ENCODE measurements at regions not wholly inside any gene's neighbourhood (a gene's known extent, or its start where the extent isn't known, plus 50 kb on each side); places are given as distances from the start of the nearest gene placed in this dataset.
"Not testable (repeated sequence)": the region's sequence is repeated elsewhere in the genome, so short reads cannot be mapped to it uniquely, and the experiment has no call there.

DNA sequence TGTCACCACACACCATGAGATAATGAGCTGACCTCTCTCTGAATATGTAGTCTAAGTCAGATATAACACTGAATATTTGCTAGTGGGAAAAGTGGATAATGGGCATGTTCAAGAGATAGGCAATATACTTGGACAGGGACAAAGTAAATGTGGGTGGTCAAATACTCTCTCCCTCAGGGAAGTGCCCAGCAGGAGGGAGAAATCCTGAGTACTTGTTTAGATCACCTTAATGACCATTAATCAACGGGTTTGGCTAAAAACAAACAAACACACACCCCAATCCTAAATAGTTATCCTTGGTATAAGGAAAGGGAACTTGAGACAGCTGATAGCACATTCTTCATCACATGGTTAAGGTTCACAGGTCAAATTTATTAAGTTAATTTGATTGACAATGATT, 933.5 kb downstream of the C4orf33 start:
- Histone ChIP-seq H3K4me1 (ENCODE audit: control insufficient read depth, insufficient read depth, low read length) (peaks cover 38% of the 10 kb centered on the region), H3K9ac (ENCODE audit: low read depth, low read length) (no peak overlapping the region), H3K4me3 (ENCODE audit: low read depth, low read length) (no peak overlapping the region), H3K27me3 (ENCODE audit: control insufficient read depth, insufficient read depth, low read length) (no peaks in the 10 kb centered on the region), H3K9me3 (ENCODE audit: control insufficient read depth, insufficient read depth, low read length) (no peaks in the 10 kb centered on the region), H3K36me3 (ENCODE audit: control insufficient read depth, insufficient read depth, low read length) (no peaks in the 10 kb centered on the region)

DNA sequence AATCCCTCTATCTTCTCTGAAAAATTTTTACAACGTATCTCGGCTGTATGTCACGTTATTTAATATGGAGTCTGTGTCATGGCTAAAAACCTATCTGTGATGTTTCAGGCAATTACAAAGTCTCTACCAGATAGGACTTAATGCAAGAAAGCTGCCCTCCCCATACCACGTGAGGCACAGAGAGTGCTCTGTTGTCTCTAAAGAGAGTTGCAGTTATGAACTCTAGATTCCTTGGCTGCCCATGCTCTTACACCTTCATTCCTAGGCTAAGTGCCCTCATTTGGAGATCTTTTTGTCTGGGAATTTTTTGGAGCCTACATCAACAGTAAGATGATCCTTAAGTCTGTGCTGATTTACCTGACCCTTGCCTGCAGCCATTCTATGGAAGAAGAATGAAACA, 935.9 kb downstream of the C4orf33 start:
- Histone ChIP-seq H3K9me3 (ENCODE audit: control insufficient read depth, insufficient read depth, low read length) (no peaks in the 10 kb centered on the region), H3K9ac (ENCODE audit: low read depth, low read length) (no peak overlapping the region), H3K4me1 (ENCODE audit: control insufficient read depth, insufficient read depth, low read length) (peaks cover 25% of the 10 kb centered on the region), H3K36me3 (ENCODE audit: control insufficient read depth, insufficient read depth, low read length) (no peaks in the 10 kb centered on the region), H3K4me3 (ENCODE audit: low read depth, low read length) (no peak overlapping the region), H3K27me3 (ENCODE audit: control insufficient read depth, insufficient read depth, low read length) (no peaks in the 10 kb centered on the region)

DNA sequence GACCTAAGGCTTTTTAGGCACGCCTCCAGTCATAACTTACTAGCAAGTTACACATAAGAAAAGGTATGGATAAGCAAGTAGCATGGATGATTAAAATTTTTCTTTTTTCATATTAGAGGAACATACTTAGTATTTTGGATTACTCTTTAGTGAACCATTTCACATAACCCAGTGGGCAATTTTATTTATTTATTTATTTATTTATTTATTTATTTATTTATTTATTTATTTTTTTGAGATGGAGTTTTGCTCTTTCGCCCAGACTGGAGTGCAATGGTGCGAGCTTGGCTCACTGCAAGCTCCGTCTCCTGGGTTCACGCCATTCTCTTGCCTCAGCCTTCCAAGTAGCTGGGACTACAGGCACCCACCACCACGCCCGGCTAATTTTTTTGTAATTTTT, 937.7 kb downstream of the C4orf33 start:
- H3K27me3 ChIP-seq (ENCODE audit: control insufficient read depth, insufficient read depth, low read length); H3K9ac ChIP-seq (ENCODE audit: low read depth, low read length); H3K36me3 ChIP-seq (ENCODE audit: control insufficient read depth, insufficient read depth, low read length); H3K9me3 ChIP-seq (ENCODE audit: control insufficient read depth, insufficient read depth, low read length); H3K4me3 ChIP-seq (ENCODE audit: low read depth, low read length): not testable (repeated sequence)
- H3K4me1 ChIP-seq (ENCODE audit: control insufficient read depth, insufficient read depth, low read length): peaks cover 13% of the 10 kb centered on the region

DNA sequence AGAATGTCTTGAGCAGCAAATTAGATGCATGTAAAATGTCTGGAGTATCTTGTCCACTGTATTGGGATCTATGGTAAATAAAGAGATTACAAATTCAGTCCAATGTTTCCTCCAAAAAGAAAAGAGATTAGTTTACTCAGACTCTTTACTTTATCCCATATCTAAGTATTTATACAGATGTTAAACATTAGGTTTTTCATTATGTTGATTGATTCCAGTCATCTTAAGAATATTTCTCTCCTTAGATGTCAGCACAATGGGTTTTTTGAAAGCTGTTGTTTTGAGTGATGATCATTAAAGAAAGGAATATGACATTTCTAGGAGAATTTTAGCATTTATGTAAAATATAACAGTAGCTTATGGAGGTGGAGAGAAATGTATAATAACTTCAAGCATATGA, 938.9 kb downstream of the C4orf33 start:
- H3K36me3 ChIP-seq (ENCODE audit: control insufficient read depth, insufficient read depth, low read length): no peaks in the 10 kb centered on the region
- H3K9me3 ChIP-seq (ENCODE audit: control insufficient read depth, insufficient read depth, low read length): no peaks in the 10 kb centered on the region
- H3K9ac ChIP-seq (ENCODE audit: low read depth, low read length): no peak overlapping the region
- H3K4me1 ChIP-seq (ENCODE audit: control insufficient read depth, insufficient read depth, low read length): peaks cover 6% of the 10 kb centered on the region
- H3K4me3 ChIP-seq (ENCODE audit: low read depth, low read length): no peak overlapping the region
- no peaks in the 10 kb centered on the region for H3K27me3 ChIP-seq (ENCODE audit: control insufficient read depth, insufficient read depth, low read length)

DNA sequence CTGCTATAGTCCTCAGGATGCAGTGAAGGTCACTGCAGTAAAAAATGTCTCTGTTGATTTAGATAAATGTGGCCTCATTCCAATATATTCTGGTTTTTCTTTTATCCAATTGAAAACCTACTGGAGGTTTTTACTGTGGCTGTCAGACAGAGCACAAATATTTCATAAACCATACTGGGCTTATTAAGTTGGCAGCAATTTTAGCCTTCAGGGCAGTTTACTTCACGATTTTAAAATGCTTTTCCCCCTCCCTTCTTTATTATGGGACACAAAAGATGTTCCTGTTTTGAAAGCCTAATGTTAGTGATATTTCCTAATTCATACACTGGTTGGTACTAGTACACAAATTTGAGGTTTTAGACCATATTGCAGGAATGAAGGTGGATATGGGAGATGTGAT, 939.4 kb downstream of the C4orf33 start:
- peaks cover 3% of the 10 kb centered on the region for H3K4me1 ChIP-seq (ENCODE audit: control insufficient read depth, insufficient read depth, low read length)
- no peaks in the 10 kb centered on the region for H3K27me3 ChIP-seq (ENCODE audit: control insufficient read depth, insufficient read depth, low read length)
- no peak overlapping the region for H3K4me3 ChIP-seq (ENCODE audit: low read depth, low read length)
- no peaks in the 10 kb centered on the region for H3K36me3 ChIP-seq (ENCODE audit: control insufficient read depth, insufficient read depth, low read length)
- no peaks in the 10 kb centered on the region for H3K9me3 ChIP-seq (ENCODE audit: control insufficient read depth, insufficient read depth, low read length)
- H3K9ac ChIP-seq (ENCODE audit: low read depth, low read length): no peak overlapping the region

DNA sequence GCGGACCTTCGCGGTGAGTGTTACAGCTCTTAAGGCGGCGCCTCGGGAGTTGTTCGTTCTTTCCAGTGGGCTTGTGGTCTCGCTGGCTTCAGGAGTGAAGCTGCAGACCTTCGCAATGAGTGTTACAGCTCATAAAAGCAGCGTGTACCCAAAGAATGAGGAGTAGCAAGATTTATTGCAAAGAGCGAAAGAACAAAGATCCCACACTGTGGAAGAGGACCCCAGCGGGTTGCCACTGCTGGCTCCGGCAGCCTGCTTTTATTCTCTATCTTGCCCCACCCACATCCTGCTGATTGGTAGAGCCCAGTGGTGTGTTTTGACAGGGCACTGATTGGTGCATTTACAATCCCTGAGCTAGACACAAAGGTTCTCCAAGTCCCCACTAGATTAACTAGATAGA, 941.9 kb downstream of the C4orf33 start:
- H3K9ac ChIP-seq (ENCODE audit: low read depth, low read length); H3K9me3 ChIP-seq (ENCODE audit: control insufficient read depth, insufficient read depth, low read length); H3K36me3 ChIP-seq (ENCODE audit: control insufficient read depth, insufficient read depth, low read length); H3K27me3 ChIP-seq (ENCODE audit: control insufficient read depth, insufficient read depth, low read length); H3K4me3 ChIP-seq (ENCODE audit: low read depth, low read length); H3K4me1 ChIP-seq (ENCODE audit: control insufficient read depth, insufficient read depth, low read length): not testable (repeated sequence)

DNA sequence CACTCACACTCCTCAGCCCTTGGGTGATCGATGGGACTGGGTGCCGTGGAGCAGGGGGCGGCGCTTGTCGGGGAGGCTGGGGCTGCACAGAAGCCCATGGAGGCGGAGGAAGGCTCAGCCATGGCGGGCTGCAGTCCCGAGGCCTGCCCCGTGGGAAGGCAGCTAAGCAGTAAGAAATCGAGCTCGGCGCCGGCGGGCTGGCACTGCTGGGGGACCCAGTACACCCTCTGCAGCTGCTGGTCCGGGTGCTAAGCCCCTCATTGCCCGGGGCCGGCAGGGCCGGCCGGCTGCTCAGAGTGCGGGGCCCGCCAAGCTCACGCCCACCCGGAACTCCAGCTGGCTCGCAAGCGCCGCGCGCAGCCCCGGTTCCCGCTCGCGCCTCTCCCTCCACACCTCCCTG, 942.6 kb downstream of the C4orf33 start:
- H3K4me1 ChIP-seq (ENCODE audit: control insufficient read depth, insufficient read depth, low read length); H3K36me3 ChIP-seq (ENCODE audit: control insufficient read depth, insufficient read depth, low read length); H3K4me3 ChIP-seq (ENCODE audit: low read depth, low read length); H3K27me3 ChIP-seq (ENCODE audit: control insufficient read depth, insufficient read depth, low read length); H3K9ac ChIP-seq (ENCODE audit: low read depth, low read length); H3K9me3 ChIP-seq (ENCODE audit: control insufficient read depth, insufficient read depth, low read length): not testable (repeated sequence)

DNA sequence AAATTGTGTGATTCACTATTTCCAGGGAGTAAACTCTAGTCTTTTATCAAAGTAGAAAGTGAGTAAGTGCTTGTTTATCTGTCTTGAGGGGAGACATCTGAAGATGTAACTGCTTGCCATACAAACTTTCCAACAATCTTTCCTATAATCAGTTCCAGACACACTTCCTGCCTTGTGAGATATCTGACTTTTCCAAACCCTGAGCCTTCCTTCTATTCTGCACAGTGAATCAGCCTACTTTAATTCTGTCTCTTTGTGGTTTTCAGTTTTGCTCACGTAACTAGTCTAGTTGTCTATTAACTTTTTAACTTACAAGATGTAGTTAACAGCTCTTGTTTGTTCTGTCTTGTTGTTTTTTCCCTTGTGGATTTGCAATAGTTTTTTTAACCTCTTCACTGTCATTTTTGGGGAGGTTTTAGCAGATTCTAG, 947.8 kb downstream of the C4orf33 start:
- Histone ChIP-seq H3K4me1 (ENCODE audit: control insufficient read depth, insufficient read depth, low read length) (no peaks in the 10 kb centered on the region), H3K27me3 (ENCODE audit: control insufficient read depth, insufficient read depth, low read length) (no peaks in the 10 kb centered on the region), H3K9ac (ENCODE audit: low read depth, low read length) (no peak overlapping the region), H3K4me3 (ENCODE audit: low read depth, low read length) (no peak overlapping the region), H3K36me3 (ENCODE audit: control insufficient read depth, insufficient read depth, low read length) (no peaks in the 10 kb centered on the region), H3K9me3 (ENCODE audit: control insufficient read depth, insufficient read depth, low read length) (no peaks in the 10 kb centered on the region)

DNA sequence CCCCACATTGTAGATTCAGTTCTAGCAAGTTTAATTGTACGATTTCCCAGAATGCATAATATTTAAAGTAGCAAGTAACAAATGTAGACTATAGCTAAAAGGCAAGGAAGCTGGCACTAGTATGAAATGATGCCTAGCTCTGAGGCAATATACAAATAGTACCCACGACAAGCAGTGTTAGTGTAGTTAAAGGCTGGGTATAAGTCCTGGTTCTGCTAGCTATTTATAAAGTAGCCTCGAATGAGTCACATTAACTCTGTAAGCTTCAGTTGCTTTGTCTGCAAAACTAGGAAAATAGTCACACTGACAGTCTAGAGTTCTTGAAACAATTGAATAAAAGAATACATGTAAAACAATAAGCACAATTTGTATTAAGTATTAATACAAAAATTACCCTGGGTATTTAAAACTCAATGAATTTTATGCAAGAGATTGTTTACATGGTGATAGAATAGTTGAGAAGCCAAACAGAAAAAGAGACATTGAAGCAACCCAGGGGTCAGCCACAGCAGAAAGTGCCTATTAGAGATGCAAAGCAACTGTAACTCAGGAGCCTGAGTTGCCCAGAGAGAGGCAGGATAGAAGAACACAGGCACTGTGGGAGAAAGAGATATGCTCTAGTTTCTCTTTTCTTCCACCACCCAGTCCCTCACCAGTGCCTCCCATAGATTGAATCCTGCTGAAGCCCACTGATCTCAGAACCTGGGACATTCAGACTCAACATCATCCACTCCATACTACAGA, 949.0 kb downstream of the C4orf33 start:
- no peaks in the 10 kb centered on the region for H3K36me3 ChIP-seq (ENCODE audit: control insufficient read depth, insufficient read depth, low read length)
- H3K4me1 ChIP-seq (ENCODE audit: control insufficient read depth, insufficient read depth, low read length): no peaks in the 10 kb centered on the region
- H3K27me3 ChIP-seq (ENCODE audit: control insufficient read depth, insufficient read depth, low read length): no peaks in the 10 kb centered on the region
- H3K4me3 ChIP-seq (ENCODE audit: low read depth, low read length): no peak overlapping the region
- H3K9ac ChIP-seq (ENCODE audit: low read depth, low read length): no peak overlapping the region
- H3K9me3 ChIP-seq (ENCODE audit: control insufficient read depth, insufficient read depth, low read length): no peaks in the 10 kb centered on the region

DNA sequence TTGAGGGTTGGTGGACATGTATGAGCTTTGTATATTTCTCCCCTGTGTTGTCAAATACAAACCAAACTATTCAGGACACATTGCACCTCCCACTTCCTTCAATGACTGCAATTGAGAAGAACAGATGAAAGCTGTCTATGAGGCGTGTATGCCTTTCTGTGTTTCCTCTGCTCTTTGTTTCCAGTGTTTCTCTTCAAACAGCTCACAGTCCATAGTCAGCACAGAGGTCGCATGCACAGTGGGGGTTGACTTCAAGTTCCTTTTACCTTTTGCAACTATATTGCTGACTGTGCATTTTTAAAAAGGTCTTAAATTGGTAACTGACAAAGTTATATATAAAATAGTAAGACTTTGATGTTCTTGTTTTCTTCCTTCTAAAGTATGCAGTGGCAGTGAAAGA, 957.8 kb downstream of the C4orf33 start:
- Histone ChIP-seq H3K36me3 (ENCODE audit: control insufficient read depth, insufficient read depth, low read length) (no peaks in the 10 kb centered on the region), H3K4me1 (ENCODE audit: control insufficient read depth, insufficient read depth, low read length) (no peaks in the 10 kb centered on the region), H3K9ac (ENCODE audit: low read depth, low read length) (no peak overlapping the region), H3K27me3 (ENCODE audit: control insufficient read depth, insufficient read depth, low read length) (no peaks in the 10 kb centered on the region), H3K4me3 (ENCODE audit: low read depth, low read length) (no peak overlapping the region), H3K9me3 (ENCODE audit: control insufficient read depth, insufficient read depth, low read length) (peaks cover 4% of the 10 kb centered on the region)

DNA sequence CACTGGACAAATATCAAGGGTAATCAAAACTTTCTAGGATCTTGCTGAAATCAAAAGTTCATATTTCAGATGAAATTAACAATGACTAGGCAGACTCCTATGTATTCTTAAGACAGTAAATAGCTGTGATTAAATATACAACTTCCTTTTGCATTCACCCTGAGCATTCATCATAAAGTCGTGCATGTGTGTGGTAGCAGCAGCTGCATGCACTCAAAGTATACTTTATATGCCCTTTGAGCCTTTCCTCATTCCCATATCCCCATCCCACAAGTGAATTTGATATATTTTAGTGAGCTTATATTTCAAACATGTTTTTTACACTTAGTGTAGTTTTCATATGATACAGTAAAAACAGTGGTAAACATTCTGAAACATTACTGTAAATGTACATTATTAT, 959.0 kb downstream of the C4orf33 start:
- Histone ChIP-seq H3K9ac (ENCODE audit: low read depth, low read length) (no peak overlapping the region), H3K27me3 (ENCODE audit: control insufficient read depth, insufficient read depth, low read length) (no peaks in the 10 kb centered on the region), H3K4me1 (ENCODE audit: control insufficient read depth, insufficient read depth, low read length) (no peaks in the 10 kb centered on the region), H3K9me3 (ENCODE audit: control insufficient read depth, insufficient read depth, low read length) (peaks cover 4% of the 10 kb centered on the region), H3K36me3 (ENCODE audit: control insufficient read depth, insufficient read depth, low read length) (no peaks in the 10 kb centered on the region), H3K4me3 (ENCODE audit: low read depth, low read length) (no peak overlapping the region)

DNA sequence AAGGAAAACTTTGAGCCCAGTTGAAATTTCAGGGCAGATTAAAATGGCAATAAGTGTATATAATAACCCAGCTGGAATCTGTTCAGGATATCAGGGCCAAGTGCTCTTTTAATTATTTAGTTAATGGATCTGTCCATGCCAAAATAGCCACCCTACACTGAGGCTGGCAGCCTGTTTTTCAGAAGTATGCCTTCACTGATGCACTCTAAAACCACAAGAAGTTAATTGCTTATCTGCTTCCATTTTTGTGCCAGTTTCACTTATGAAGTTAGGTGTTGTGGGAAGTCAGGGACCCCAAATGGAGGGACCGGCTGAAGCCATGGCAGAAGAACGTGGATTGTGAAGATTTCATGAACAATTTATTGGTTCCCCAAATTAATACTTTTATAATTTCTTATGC, 960.3 kb downstream of the C4orf33 start:
- Histone ChIP-seq H3K4me1 (ENCODE audit: control insufficient read depth, insufficient read depth, low read length) (no peaks in the 10 kb centered on the region), H3K27me3 (ENCODE audit: control insufficient read depth, insufficient read depth, low read length) (no peaks in the 10 kb centered on the region), H3K36me3 (ENCODE audit: control insufficient read depth, insufficient read depth, low read length) (no peaks in the 10 kb centered on the region), H3K9me3 (ENCODE audit: control insufficient read depth, insufficient read depth, low read length) (peaks cover 4% of the 10 kb centered on the region), H3K9ac (ENCODE audit: low read depth, low read length) (no peak overlapping the region), H3K4me3 (ENCODE audit: low read depth, low read length) (no peak overlapping the region)

Measured in iPS-15b (cell line).